DOHH2 (cell line): ENCODE measurements at regions not wholly inside any gene's neighbourhood (a gene's known extent, or its start where the extent isn't known, plus 50 kb on each side); places are given as distances from the start of the nearest gene placed in this dataset.

ENCODE experiments used
- EZH2phosphoT487 ChIP-seq: fragments of 200-600 bp; sonication (generic); IDR thresholded peaks from 2 replicates; pipeline ENCODE4 v1.6.1; 2017; ENCODE audit warnings: borderline replicate concordance, mild to moderate bottlenecking, antibody characterized with exemption, low read length, moderate library complexity, mixed read lengths
- TF ChIP-seq, protein P1 (sequence below): fragments of 200-600 bp; sonication (generic); IDR thresholded peaks from one replicate; pipeline ENCODE4 v1.5.1; 2014; ENCODE audit warnings: antibody characterized with exemption, mild to moderate bottlenecking, low read depth, low read length; ENCODE audit not compliant: poor library complexity, severe bottlenecking

GRCh38 chr3:127405010-127405598 is 117.3 kb upstream of the PRR20G start:
- TF ChIP-seq, protein P1, sequence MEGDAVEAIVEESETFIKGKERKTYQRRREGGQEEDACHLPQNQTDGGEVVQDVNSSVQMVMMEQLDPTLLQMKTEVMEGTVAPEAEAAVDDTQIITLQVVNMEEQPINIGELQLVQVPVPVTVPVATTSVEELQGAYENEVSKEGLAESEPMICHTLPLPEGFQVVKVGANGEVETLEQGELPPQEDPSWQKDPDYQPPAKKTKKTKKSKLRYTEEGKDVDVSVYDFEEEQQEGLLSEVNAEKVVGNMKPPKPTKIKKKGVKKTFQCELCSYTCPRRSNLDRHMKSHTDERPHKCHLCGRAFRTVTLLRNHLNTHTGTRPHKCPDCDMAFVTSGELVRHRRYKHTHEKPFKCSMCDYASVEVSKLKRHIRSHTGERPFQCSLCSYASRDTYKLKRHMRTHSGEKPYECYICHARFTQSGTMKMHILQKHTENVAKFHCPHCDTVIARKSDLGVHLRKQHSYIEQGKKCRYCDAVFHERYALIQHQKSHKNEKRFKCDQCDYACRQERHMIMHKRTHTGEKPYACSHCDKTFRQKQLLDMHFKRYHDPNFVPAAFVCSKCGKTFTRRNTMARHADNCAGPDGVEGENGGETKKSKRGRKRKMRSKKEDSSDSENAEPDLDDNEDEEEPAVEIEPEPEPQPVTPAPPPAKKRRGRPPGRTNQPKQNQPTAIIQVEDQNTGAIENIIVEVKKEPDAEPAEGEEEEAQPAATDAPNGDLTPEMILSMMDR = no peak
- no peak for TF ChIP-seq EZH2phosphoT487
